Epithelial cell of prostate (primary cell): ENCODE measurements at regions not wholly inside any gene's neighbourhood (a gene's known extent, or its start where the extent isn't known, plus 50 kb on each side); places are given as distances from the start of the nearest gene placed in this dataset.
"Not testable (repeated sequence)": the region's sequence is repeated elsewhere in the genome, so short reads cannot be mapped to it uniquely, and the experiment has no call there.

Experiments used
- DNase-seq: peaks from one replicate; pipeline ENCODE4 v3.0.0-alpha.2; 2011; ENCODE audit warnings: low read depth, low spot score
- H3K27ac ChIP-seq: fragments of 450-650 bp; 2 replicates; pipeline ENCODE4 v1.5.1; 2017; ENCODE audit warnings: mild to moderate bottlenecking

DNA sequence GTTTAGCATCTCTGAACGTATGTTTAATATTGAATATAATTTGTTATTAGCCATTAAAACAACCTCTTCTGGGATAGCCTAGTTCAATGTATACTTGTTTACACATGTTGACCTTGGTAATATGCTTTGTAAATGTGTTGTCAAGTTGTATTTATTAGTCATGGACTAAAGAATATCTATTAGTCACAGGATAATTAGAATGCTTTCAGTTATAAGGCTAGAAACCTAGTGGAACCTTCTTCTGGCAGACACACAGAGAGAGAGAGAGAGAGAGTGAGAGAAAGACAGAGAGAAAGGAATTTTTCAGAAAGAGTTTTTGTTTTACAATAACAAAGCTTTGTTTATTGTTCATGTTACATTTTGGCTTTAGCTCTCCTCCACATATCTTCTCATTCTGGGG, 181.1 kb upstream of the APP start:
- H3K27ac ChIP-seq, result no peak overlapping the region
- peak; percentile 24 for DNase-seq

DNA sequence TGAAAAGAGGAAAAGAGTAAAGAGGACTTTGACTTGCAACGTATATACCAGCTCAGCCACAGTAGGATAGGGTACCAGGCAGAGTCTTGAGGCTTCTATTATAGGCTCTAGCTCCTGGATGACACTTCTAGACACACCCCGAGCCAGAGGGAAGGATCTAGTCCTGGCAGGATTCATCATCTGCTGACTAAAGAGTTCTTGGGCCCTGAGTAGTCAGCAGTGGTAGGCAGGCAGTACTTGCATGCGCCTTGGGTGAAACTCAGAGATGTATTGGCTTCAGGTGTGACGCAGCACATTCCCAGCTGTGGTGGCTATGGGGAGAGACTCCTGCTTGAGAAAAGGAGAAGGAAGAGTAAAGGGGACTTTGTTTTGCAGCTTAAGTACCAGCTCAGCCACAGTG, 162.3 kb upstream of the APP start:
- DNase-seq, result peak; percentile 77

GRCh38 chr21:26331205-26331980, 160.8 kb upstream of the APP start:
- no peak overlapping the region for H3K27ac ChIP-seq
- no peak for DNase-seq

More for the DNA sequence above, 162.3 kb upstream of the APP start:
- H3K27ac ChIP-seq, result peak overlapping the region; percentile 33

- no peak overlapping the region for H3K27ac ChIP-seq
- no peak for DNase-seq
Measured at GRCh38 chr21:26320596-26320995, 150.0 kb upstream of the APP start.

GRCh38 chr21:26307640-26308039, 137.1 kb upstream of the APP start:
- no peak overlapping the region for H3K27ac ChIP-seq
- no peak for DNase-seq

DNA sequence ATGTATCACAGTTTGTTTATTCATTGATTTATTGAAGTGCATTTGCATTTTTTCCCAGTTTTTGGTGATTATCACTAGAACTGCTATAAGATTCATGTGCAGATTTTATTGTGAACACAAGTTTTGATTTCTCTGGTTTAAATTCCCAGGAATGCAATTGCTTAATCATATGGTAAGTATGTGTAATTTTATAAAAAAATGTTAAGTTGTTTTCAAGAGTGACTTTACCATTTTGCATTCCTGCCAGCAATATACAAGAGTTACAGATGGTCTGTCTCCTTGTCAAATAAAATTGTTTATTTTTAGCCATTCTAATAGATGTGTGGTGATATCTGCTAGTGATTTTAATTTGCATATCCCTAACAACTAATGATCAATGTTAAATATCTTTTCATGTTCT, 127.3 kb upstream of the APP start:
- no peak overlapping the region for H3K27ac ChIP-seq
- no peak for DNase-seq

- DNase-seq, result no peak
- H3K27ac ChIP-seq, result no peak overlapping the region
Measured at GRCh38 chr21:26293141-26293946, 122.8 kb upstream of the APP start.

- no peak for DNase-seq
- no peak overlapping the region for H3K27ac ChIP-seq
Measured at GRCh38 chr21:26288026-26288425, 117.5 kb upstream of the APP start.

- H3K27ac ChIP-seq, result no peak overlapping the region
- DNase-seq, result no peak
Measured at GRCh38 chr21:26284531-26284930, 114.0 kb upstream of the APP start.

- no peak overlapping the region for H3K27ac ChIP-seq
- no peak for DNase-seq
Measured at GRCh38 chr21:26282058-26282457, 111.5 kb upstream of the APP start.

DNA sequence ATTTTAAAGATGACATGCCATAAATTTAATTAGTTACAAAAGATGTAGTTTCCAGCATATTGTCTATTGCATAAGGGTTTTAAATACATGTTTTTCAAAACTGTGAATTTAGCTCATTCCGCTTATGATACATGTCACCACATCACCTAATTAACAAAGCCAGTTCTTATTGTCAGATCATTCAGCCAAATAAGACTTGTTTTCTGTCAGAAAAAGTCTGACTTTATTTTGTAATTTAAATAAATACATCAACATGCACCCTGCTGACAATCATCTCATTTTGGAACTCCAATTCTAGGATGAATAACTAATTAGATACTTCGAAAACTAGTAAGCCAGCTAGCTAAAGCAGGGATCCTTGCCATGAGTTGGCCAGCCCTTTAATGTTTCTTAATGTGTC, 110.9 kb upstream of the APP start:
- no peak for DNase-seq

DNA sequence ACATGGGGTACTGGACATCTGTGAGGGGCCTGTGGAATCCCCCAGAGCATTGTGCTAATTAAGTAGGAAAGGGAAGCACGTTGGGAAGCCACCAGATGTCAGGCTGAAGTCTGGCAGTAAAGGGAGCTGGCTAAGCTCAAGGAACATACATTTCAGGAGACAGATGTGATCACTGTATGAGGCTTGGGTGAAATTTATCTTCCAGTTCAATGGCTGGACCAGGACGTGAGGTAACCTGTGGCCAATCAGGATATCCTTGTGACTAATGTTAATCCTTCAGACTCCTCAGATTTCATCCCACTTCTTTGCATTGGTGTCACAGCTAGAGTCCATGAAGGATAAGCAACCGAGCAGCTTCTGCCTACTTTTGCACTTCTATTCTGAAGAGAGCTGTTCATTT, 110.2 kb upstream of the APP start:
- DNase-seq, result no peak
- no peak overlapping the region for H3K27ac ChIP-seq

More for the DNA sequence above, 110.9 kb upstream of the APP start:
- H3K27ac ChIP-seq, result no peak overlapping the region

- H3K27ac ChIP-seq, result no peak overlapping the region
- DNase-seq, result no peak
Measured at GRCh38 chr21:26280148-26280547, 109.6 kb upstream of the APP start.

- H3K27ac ChIP-seq, result no peak overlapping the region
- no peak for DNase-seq
Measured at GRCh38 chr21:26275801-26276200, 105.2 kb upstream of the APP start.

GRCh38 chr21:26273686-26274313, 103.2 kb upstream of the APP start:
- H3K27ac ChIP-seq, result no peak overlapping the region
- DNase-seq, result no peak

DNA sequence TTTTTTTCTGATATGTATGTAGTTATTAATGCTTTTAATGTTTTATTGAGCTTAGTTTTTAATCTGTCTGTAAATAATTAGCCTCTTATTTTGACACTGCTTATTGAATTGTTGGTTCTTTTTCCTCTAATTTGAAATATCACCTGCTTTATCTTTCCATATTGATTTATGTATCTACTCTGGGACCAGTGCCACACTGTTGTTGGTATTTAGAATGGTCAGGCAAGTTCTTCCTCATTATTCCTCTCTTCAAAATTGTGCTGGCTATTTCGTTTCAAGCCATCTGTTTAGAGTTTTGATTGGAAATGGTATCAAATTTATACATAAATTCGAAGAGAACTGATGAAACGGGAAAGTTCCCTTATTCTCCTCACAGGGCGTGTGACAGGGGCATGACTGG, 96.8 kb upstream of the APP start:
- DNase-seq, result no peak
- H3K27ac ChIP-seq, result no peak overlapping the region

- DNase-seq, result no peak
- H3K27ac ChIP-seq, result no peak overlapping the region
Measured at GRCh38 chr21:26246073-26246472, 75.5 kb upstream of the APP start.

DNA sequence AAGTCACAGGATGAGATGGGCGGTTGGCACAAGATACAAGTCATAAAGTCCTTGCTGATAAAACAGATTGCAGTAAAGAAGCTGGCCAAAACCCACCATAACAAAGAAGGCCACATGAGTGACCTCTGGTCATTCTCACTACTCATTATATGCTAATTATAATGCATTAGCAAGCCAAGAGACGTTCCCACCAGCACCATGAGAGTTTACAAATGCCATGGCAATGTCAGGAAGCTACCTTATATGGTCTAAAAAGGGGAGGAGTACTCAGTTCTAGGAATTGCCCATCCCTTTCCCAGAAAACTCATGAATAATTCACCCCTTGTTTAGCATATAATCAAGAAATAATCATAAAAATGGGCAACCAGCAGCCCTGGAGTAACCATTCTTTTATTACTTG, 74.9 kb upstream of the APP start:
- H3K27ac ChIP-seq, result no peak overlapping the region
- no peak for DNase-seq

GRCh38 chr21:26238646-26239045, 68.1 kb upstream of the APP start:
- DNase-seq, result no peak
- H3K27ac ChIP-seq, result no peak overlapping the region

- DNase-seq, result no peak
- H3K27ac ChIP-seq, result no peak overlapping the region
Measured at GRCh38 chr21:26236281-26236680, 65.7 kb upstream of the APP start.

DNA sequence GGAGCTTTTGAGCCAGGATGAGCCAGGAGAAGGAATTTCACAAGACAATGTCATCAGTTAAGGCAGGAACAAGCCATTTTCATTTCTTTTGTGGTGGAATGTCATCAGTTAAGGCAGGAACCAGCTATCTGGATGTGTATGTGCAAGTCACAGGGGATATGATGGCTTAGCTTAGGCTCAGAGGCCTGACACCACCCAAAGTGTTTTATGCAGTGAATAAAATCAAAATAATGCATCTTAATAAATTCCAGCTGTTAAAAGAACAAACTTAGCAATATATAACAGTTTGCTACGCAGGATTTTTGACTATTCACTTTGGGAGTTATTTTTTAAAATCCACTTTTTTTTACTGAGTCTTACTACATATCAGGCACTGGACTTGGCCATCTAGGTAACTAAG, 62.7 kb upstream of the APP start:
- not testable (repeated sequence) for DNase-seq, H3K27ac ChIP-seq
